ENCODE measurements at regions not wholly inside any gene's neighbourhood (a gene's known extent, or its start where the extent isn't known, plus 50 kb on each side); places are given as distances from the start of the nearest gene placed in this dataset.
"Not testable (repeated sequence)": the region's sequence is repeated elsewhere in the genome, so short reads cannot be mapped to it uniquely, and the experiment has no call there.

GRCh38 chr22:23446796-23447350 lies 133.2 kb downstream of the IGLL1 start:
- H3K4me1 ChIP-seq: no peaks in the 10 kb centered on the region
- ATAC-seq (ENCODE audit: low FRiP score in 2 of 2) (no peak), DNase-seq (no peak)
- H3K4me3 ChIP-seq: no peak overlapping the region
- WGBS, 2 donors: 89 to 96% methylated on average over 21 to 30 of the region's 30 CpGs
- H3K27me3 ChIP-seq: no peaks in the 10 kb centered on the region
- H3K9me3 ChIP-seq: peaks cover 0 to 4% (median 0%) of the 10 kb centered on the region in 4 donors
- no peaks in the 10 kb centered on the region for H3K36me3 ChIP-seq
- TF ChIP-seq POLR2A (IDR thresholded peaks at IDR 0.05): no peak
- TF ChIP-seq EP300 (IDR thresholded peaks at IDR 0.05): no peak
- TF ChIP-seq POLR2AphosphoS5 (IDR thresholded peaks at IDR 0.05): no peak
- no peak for TF ChIP-seq CTCF (IDR thresholded peaks at IDR 0.05)
- H3K27ac ChIP-seq: no peak overlapping the region

GRCh38 chr22:23446194-23446593 lies 133.9 kb downstream of the IGLL1 start:
- not testable (repeated sequence) for H3K9me3 ChIP-seq; H3K27ac ChIP-seq; H3K27me3 ChIP-seq; ATAC-seq (ENCODE audit: low FRiP score in 2 of 2); H3K4me1 ChIP-seq; DNase-seq; H3K4me3 ChIP-seq; H3K36me3 ChIP-seq

GRCh38 chr22:23443905-23444304 lies 136.2 kb downstream of the IGLL1 start:
- not testable (repeated sequence) for H3K4me3 ChIP-seq; DNase-seq; H3K36me3 ChIP-seq; ATAC-seq (ENCODE audit: low FRiP score in 2 of 2); H3K27me3 ChIP-seq; H3K4me1 ChIP-seq; H3K9me3 ChIP-seq; H3K27ac ChIP-seq
- WGBS, 2 donors: 78 to 86% methylated on average over 1 to 2 of the region's 2 CpGs

- H3K27me3 ChIP-seq; H3K4me1 ChIP-seq; H3K36me3 ChIP-seq; H3K9me3 ChIP-seq; H3K27ac ChIP-seq; H3K4me3 ChIP-seq; ATAC-seq (ENCODE audit: low FRiP score in 2 of 2); DNase-seq: not testable (repeated sequence)
- WGBS, 2 donors: 88 to 100% methylated on average over 3 of the region's 3 CpGs
Observed at GRCh38 chr22:23439581-23439980, 140.5 kb downstream of the IGLL1 start.

- TF ChIP-seq EP300 (IDR thresholded peaks at IDR 0.05): no peak
- no peak for TF ChIP-seq CTCF (IDR thresholded peaks at IDR 0.05)
- no peak for TF ChIP-seq POLR2AphosphoS5 (IDR thresholded peaks at IDR 0.05)
- TF ChIP-seq POLR2A (IDR thresholded peaks at IDR 0.05): no peak
- ATAC-seq (ENCODE audit: low FRiP score in 2 of 2): no peak
- no peak overlapping the region for H3K27ac ChIP-seq
- no peak overlapping the region for H3K4me3 ChIP-seq
- no peak for DNase-seq
- H3K27me3 ChIP-seq: no peaks in the 10 kb centered on the region
- no peaks in the 10 kb centered on the region for H3K9me3 ChIP-seq
- H3K36me3 ChIP-seq: no peaks in the 10 kb centered on the region
- WGBS, 2 donors: 72 to 78% methylated on average over 10 to 13 of the region's 13 CpGs
- peaks cover 0 to 7% (median 3%) of the 10 kb centered on the region in 4 donors for H3K4me1 ChIP-seq
Observed at GRCh38 chr22:23438216-23438615, 141.9 kb downstream of the IGLL1 start.

- Histone ChIP-seq H3K36me3 (no peaks in the 10 kb centered on the region), H3K4me1 (peaks cover 4 to 11% (median 7%) of the 10 kb centered on the region in 4 donors), H3K9me3 (no peaks in the 10 kb centered on the region), H3K27me3 (no peaks in the 10 kb centered on the region), H3K4me3 (no peak overlapping the region), H3K27ac (no peak overlapping the region)
- no peak for TF ChIP-seq POLR2AphosphoS5 (IDR thresholded peaks at IDR 0.05)
- TF ChIP-seq POLR2A (IDR thresholded peaks at IDR 0.05): no peak
- TF ChIP-seq CTCF (IDR thresholded peaks at IDR 0.05): no peak
- no peak for TF ChIP-seq EP300 (IDR thresholded peaks at IDR 0.05)
- 82 to 83% methylated on average over 15 to 16 of the region's 16 CpGs for WGBS, 2 donors
- no peak for DNase-seq
- ATAC-seq (ENCODE audit: low FRiP score in 2 of 2): no peak
Observed at GRCh38 chr22:23437779-23438178, 142.3 kb downstream of the IGLL1 start.

GRCh38 chr22:23437107-23437395 lies 143.0 kb downstream of the IGLL1 start:
- WGBS, 2 donors: 94 to 100% methylated on average over 2 to 5 of the region's 7 CpGs
- not testable (repeated sequence) for H3K27ac ChIP-seq; H3K36me3 ChIP-seq; H3K4me3 ChIP-seq; H3K9me3 ChIP-seq; H3K27me3 ChIP-seq; ATAC-seq (ENCODE audit: low FRiP score in 2 of 2)
- H3K4me1 ChIP-seq: peaks cover 5 to 12% (median 7%) of the 10 kb centered on the region in 4 donors
- peak in 1 of 2 donors; percentile 66 for DNase-seq

GRCh38 chr22:23436354-23437106 lies 143.6 kb downstream of the IGLL1 start:
- WGBS, 2 donors: 84% methylated on average over 20 to 23 of the region's 23 CpGs
- H3K27ac ChIP-seq; ATAC-seq (ENCODE audit: low FRiP score in 2 of 2); H3K27me3 ChIP-seq; H3K9me3 ChIP-seq; H3K36me3 ChIP-seq; H3K4me3 ChIP-seq: not testable (repeated sequence)
- DNase-seq: peak in 1 of 2 donors; percentile 61
- peaks cover 5 to 12% (median 7%) of the 10 kb centered on the region in 4 donors for H3K4me1 ChIP-seq

- peaks cover 5 to 12% (median 7%) of the 10 kb centered on the region in 4 donors for H3K4me1 ChIP-seq
- not testable (repeated sequence) for H3K4me3 ChIP-seq, H3K27ac ChIP-seq, H3K36me3 ChIP-seq, H3K27me3 ChIP-seq, H3K9me3 ChIP-seq
- ATAC-seq (ENCODE audit: low FRiP score in 2 of 2): peak in 1 of 2 donors; percentile 4
- WGBS, 2 donors: 88 to 100% methylated on average over 1 to 4 of the region's 16 CpGs
- DNase-seq: peak in 1 of 2 donors; percentile 59
Observed at GRCh38 chr22:23435186-23435585, 144.9 kb downstream of the IGLL1 start.
